OCI-LY7 (cell line): ENCODE measurements at regions not wholly inside any gene's neighbourhood (a gene's known extent, or its start where the extent isn't known, plus 50 kb on each side); places are given as distances from the start of the nearest gene placed in this dataset.

Source experiments
- BruUV-seq: library from RNA; stranded (reverse); fragments of 400-500 nt; replicated peaks from 2 replicates; lab custom pipeline; 2021; lab: Mats Ljungman, UMichigan
- CTCF ChIA-PET: fragments of 300-600 bp; sonication (Branson Sonifier 250); formaldehyde crosslinking; loops from one replicate; lab custom pipeline; 2022; ENCODE audit warnings: antibody characterized with exemption; ENCODE audit not compliant: unreplicated experiment; lab: Charles Lee
- POLR2A ChIA-PET: fragments of 300-600 bp; sonication (Branson Sonifier 250); formaldehyde crosslinking; loops from one replicate; lab custom pipeline; 2022; ENCODE audit warnings: antibody characterized with exemption; lab: Charles Lee
- DNase-seq: peaks from one replicate; pipeline ENCODE4 v3.0.0-alpha.2; 2015; ENCODE audit warnings: low spot score
- H2AFZ ChIP-seq: fragments of 200-600 bp; sonication (generic), shearing (Covaris generic); 2 replicates; pipeline ENCODE4 v1.6.1; 2014; ENCODE audit warnings: mild to moderate bottlenecking, antibody characterized with exemption, low read length, moderate library complexity
- H3K27ac ChIP-seq: fragments of 200-600 bp; sonication (generic); 2 replicates; pipeline ENCODE4 v1.5.1; 2014; ENCODE audit warnings: mixed run types, low read depth, mild to moderate bottlenecking, moderate library complexity, low read length, inconsistent platforms; ENCODE audit not compliant: poor library complexity, severe bottlenecking
- H3K36me3 ChIP-seq: fragments of 200-600 bp; sonication (generic); 2 replicates; pipeline ENCODE4 v1.6.1; 2014; ENCODE audit warnings: mild to moderate bottlenecking, antibody characterized with exemption, low read length, moderate library complexity, mixed read lengths; ENCODE audit not compliant: insufficient read depth
- H3K4me1 ChIP-seq: fragments of 200-600 bp; sonication (generic); 2 replicates; pipeline ENCODE4 v1.5.1; 2014; ENCODE audit warnings: mild to moderate bottlenecking, low read length; ENCODE audit not compliant: insufficient read depth, poor library complexity, severe bottlenecking
- H3K4me2 ChIP-seq: fragments of 200-600 bp; sonication (generic); 2 replicates; pipeline ENCODE4 v1.6.1; 2014; ENCODE audit warnings: mild to moderate bottlenecking, low read length
- H3K4me3 ChIP-seq: fragments of 200-600 bp; sonication (generic); 2 replicates; pipeline ENCODE4 v1.5.1; 2014; ENCODE audit warnings: mild to moderate bottlenecking, low read depth, low read length; ENCODE audit not compliant: poor library complexity, severe bottlenecking
- H3K79me2 ChIP-seq: fragments of 200-600 bp; sonication (generic); 2 replicates; pipeline ENCODE4 v1.6.1; 2016; ENCODE audit warnings: low read depth, mild to moderate bottlenecking, low read length, moderate library complexity, mixed read lengths; ENCODE audit not compliant: insufficient read depth
- H3K9me2 ChIP-seq: fragments of 200-600 bp; sonication (generic); 2 replicates; pipeline ENCODE4 v1.6.1; 2016; ENCODE audit warnings: mild to moderate bottlenecking, low read length, mixed read lengths; ENCODE audit not compliant: insufficient read depth
- H3K9me3 ChIP-seq: fragments of 200-600 bp; sonication (generic); 2 replicates; pipeline ENCODE4 v1.6.1; 2014; ENCODE audit warnings: mild to moderate bottlenecking, mixed run types, low read length, mixed read lengths
- H4K20me1 ChIP-seq: fragments of 200-600 bp; sonication (generic); 2 replicates; pipeline ENCODE4 v1.6.1; 2014; ENCODE audit warnings: mild to moderate bottlenecking, antibody characterized with exemption, low read length, moderate library complexity, mixed read lengths; ENCODE audit not compliant: insufficient read depth
- EZH2phosphoT487 ChIP-seq: fragments of 200-600 bp; sonication (generic); IDR thresholded peaks from 2 replicates; pipeline ENCODE4 v1.6.1; 2018; ENCODE audit warnings: low read depth, borderline replicate concordance, mild to moderate bottlenecking, mixed run types, antibody characterized with exemption, low read length, moderate library complexity, mixed read lengths
- intact Hi-C: fragments of 100-400 bp; cut with micrococcal nuclease; formaldehyde crosslinking; loops from one replicate; pipeline ENCODE4 v1.10.0; 2022; ENCODE audit not compliant: unreplicated experiment
- TF ChIP-seq, protein P1 (sequence below): fragments of 200-600 bp; sonication (generic); conservative IDR thresholded peaks from 2 replicates; pipeline ENCODE4 v1.5.1; 2014; ENCODE audit warnings: mild to moderate bottlenecking, antibody characterized with exemption, low read length, moderate library complexity, mixed read lengths

- H3K4me2 ChIP-seq = no peak overlapping the region
- no peaks in the 10 kb centered on the region for H3K9me3 ChIP-seq
- no peaks in the 10 kb centered on the region for H3K79me2 ChIP-seq
- TF ChIP-seq EZH2phosphoT487 = no peak
- TF ChIP-seq, protein P1, sequence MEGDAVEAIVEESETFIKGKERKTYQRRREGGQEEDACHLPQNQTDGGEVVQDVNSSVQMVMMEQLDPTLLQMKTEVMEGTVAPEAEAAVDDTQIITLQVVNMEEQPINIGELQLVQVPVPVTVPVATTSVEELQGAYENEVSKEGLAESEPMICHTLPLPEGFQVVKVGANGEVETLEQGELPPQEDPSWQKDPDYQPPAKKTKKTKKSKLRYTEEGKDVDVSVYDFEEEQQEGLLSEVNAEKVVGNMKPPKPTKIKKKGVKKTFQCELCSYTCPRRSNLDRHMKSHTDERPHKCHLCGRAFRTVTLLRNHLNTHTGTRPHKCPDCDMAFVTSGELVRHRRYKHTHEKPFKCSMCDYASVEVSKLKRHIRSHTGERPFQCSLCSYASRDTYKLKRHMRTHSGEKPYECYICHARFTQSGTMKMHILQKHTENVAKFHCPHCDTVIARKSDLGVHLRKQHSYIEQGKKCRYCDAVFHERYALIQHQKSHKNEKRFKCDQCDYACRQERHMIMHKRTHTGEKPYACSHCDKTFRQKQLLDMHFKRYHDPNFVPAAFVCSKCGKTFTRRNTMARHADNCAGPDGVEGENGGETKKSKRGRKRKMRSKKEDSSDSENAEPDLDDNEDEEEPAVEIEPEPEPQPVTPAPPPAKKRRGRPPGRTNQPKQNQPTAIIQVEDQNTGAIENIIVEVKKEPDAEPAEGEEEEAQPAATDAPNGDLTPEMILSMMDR = no peak
- BruUV-seq = no TSS peak
- H2AFZ ChIP-seq = no peak overlapping the region
- H3K27ac ChIP-seq = no peak overlapping the region
- no peak for DNase-seq
- intact Hi-C loops = no loop called here
- no peaks in the 10 kb centered on the region for H3K9me2 ChIP-seq
- POLR2A ChIA-PET = no interaction called here
- no peaks in the 10 kb centered on the region for H3K36me3 ChIP-seq
- no peak overlapping the region for H3K4me3 ChIP-seq
- no peaks in the 10 kb centered on the region for H4K20me1 ChIP-seq
- CTCF ChIA-PET = no interaction called here
- no peaks in the 10 kb centered on the region for H3K4me1 ChIP-seq
These were observed 1002.5 kb upstream of the INTU start for GRCh38 chr4:126630230-126630629.

DNA sequence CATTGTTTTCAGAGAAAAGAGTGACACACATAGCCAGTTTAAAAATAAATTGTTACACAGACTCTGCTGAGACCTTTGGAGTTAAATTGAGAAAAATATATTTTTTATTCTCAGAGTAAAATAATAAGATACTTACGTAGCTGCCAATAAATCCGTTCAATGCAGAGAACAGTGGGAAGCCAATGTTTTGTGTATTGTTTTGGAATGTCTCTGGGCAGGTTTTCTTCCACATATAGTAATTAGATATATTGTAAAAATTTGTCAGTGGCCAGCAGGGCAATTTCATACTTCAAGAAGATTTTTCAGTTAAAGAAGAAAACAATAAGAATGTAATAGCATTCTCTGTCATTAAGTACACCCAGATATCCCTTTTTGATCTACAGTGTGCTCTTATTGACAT lies 999.5 kb upstream of the INTU start:
- CTCF ChIA-PET = no interaction called here
- H2AFZ ChIP-seq = no peak overlapping the region
- no peak overlapping the region for H3K4me2 ChIP-seq
- H3K4me1 ChIP-seq = no peaks in the 10 kb centered on the region
- TF ChIP-seq EZH2phosphoT487 = no peak
- TF ChIP-seq, protein P1 = no peak
- no peaks in the 10 kb centered on the region for H3K36me3 ChIP-seq
- no peaks in the 10 kb centered on the region for H3K79me2 ChIP-seq
- no peaks in the 10 kb centered on the region for H3K9me3 ChIP-seq
- POLR2A ChIA-PET = interaction anchor here (0.6 to 1.1 kb wide), 2 partner anchors 10 to 1903 kb away, joined by 3 to 4 read pairs; no protein-coding TSS in a partner anchor
- no TSS peak for BruUV-seq
- no peak for DNase-seq
- intact Hi-C loops = no loop called here
- H4K20me1 ChIP-seq = no peaks in the 10 kb centered on the region
- H3K27ac ChIP-seq = no peak overlapping the region
- H3K9me2 ChIP-seq = no peaks in the 10 kb centered on the region
- no peak overlapping the region for H3K4me3 ChIP-seq

GRCh38 chr4:126637706-126638105 lies 995.1 kb upstream of the INTU start:
- TF ChIP-seq EZH2phosphoT487 = no peak
- TF ChIP-seq, protein P1 = no peak
- Histone ChIP-seq H3K36me3 (no peaks in the 10 kb centered on the region), H3K9me3 (no peaks in the 10 kb centered on the region), H3K4me1 (no peaks in the 10 kb centered on the region), H3K4me3 (no peak overlapping the region), H3K9me2 (no peaks in the 10 kb centered on the region), H4K20me1 (no peaks in the 10 kb centered on the region), H3K4me2 (no peak overlapping the region), H3K27ac (no peak overlapping the region), H2AFZ (no peak overlapping the region), H3K79me2 (no peaks in the 10 kb centered on the region)
- no TSS peak for BruUV-seq
- ChIA-PET CTCF (no interaction called here), POLR2A (interaction anchor here (1.0 kb wide), 1 partner anchor 33 kb away, joined by 3 read pairs; no protein-coding TSS in a partner anchor)
- intact Hi-C loops = no loop called here
- DNase-seq = no peak
